ENCODE measurements at regions not wholly inside any gene's neighbourhood (a gene's known extent, or its start where the extent isn't known, plus 50 kb on each side); places are given as distances from the start of the nearest gene placed in this dataset.

DNA sequence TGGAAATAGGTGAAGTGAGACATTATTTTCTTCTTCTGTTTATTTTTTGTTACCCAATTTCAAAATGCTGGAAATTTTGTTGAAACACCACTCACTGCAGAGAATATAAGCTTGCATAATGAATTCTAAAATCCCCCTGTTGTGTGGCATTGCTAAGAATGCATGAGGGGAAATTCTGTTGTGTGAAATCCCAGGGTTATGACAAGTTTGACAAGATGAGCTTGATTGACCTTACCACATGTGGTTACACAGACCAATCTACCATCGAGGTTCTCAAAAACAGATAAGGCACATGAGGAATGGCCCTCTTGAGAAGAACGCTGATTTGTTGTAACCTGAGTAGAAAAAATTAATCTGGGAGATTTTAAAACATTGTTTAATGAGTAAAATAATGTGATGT is 261.6 kb upstream of the MMADHC start:
- TF ChIP-seq, protein P1, sequence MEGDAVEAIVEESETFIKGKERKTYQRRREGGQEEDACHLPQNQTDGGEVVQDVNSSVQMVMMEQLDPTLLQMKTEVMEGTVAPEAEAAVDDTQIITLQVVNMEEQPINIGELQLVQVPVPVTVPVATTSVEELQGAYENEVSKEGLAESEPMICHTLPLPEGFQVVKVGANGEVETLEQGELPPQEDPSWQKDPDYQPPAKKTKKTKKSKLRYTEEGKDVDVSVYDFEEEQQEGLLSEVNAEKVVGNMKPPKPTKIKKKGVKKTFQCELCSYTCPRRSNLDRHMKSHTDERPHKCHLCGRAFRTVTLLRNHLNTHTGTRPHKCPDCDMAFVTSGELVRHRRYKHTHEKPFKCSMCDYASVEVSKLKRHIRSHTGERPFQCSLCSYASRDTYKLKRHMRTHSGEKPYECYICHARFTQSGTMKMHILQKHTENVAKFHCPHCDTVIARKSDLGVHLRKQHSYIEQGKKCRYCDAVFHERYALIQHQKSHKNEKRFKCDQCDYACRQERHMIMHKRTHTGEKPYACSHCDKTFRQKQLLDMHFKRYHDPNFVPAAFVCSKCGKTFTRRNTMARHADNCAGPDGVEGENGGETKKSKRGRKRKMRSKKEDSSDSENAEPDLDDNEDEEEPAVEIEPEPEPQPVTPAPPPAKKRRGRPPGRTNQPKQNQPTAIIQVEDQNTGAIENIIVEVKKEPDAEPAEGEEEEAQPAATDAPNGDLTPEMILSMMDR (IDR thresholded peaks at IDR 0.05): no peak
- TF ChIP-seq POLR2A (IDR thresholded peaks at IDR 0.05): no peak

All from lower leg skin (tissue), 3 donors.